HCT116 (cell line): ENCODE measurements at regions not wholly inside any gene's neighbourhood (a gene's known extent, or its start where the extent isn't known, plus 50 kb on each side); places are given as distances from the start of the nearest gene placed in this dataset.

Source experiments
- ATAC-seq: fragments of 200-7000 bp; cut with Tn5 transposase; 2 replicates; pipeline ENCODE4 v1.9.1; 2020; ENCODE audit warnings: mild to moderate bottlenecking, moderate library complexity
- BruUV-seq: library from RNA; stranded (reverse); fragments of 400-500 nt; replicated peaks from 2 replicates; lab custom pipeline; 2021; lab: Mats Ljungman, UMichigan
- CTCF ChIA-PET: fragments of 300-600 bp; sonication (Branson Sonifier 250); formaldehyde crosslinking; loops from one replicate; lab custom pipeline; 2021; ENCODE audit warnings: antibody characterized with exemption; lab: Charles Lee
- POLR2A ChIA-PET: fragments of 300-600, 350-600 bp; sonication (Branson Sonifier 250); formaldehyde crosslinking; loops from one replicate; lab custom pipeline; 2021; ENCODE audit warnings: antibody characterized with exemption; lab: Charles Lee
- RAD21 ChIA-PET, 2 experiments: fragments of 300-600 bp; sonication (Branson Sonifier 250); formaldehyde crosslinking; loops; one replicate each; lab custom pipeline; 2023; ENCODE audit warnings: low total read pairs in 2 of 2; ENCODE audit not compliant: uncharacterized antibody in 2 of 2, unreplicated experiment in 2 of 2, low non-redundant PET in 1 of 2; lab: Charles Lee
- DNase-seq: peaks from one replicate; pipeline ENCODE4 v3.0.0-alpha.2; 2010; ENCODE audit warnings: low read depth, low spot score
- H2AFZ ChIP-seq: fragments of 200-600 bp; shearing (Covaris generic), sonication (generic); 2 replicates; pipeline ENCODE4 v1.6.1; 2017; ENCODE audit warnings: low read depth, mixed run types, mixed read lengths, antibody characterized with exemption, low read length; ENCODE audit not compliant: poor library complexity, severe bottlenecking
- H3K27ac ChIP-seq: 2 replicates; pipeline ENCODE4 v1.5.1; 2012; ENCODE audit warnings: low read depth, low read length
- H3K27me3 ChIP-seq: fragments of 200-600 bp; sonication (generic); 2 replicates; pipeline ENCODE4 v1.6.1; 2016; ENCODE audit warnings: mixed run types, low read length, mixed read lengths; ENCODE audit not compliant: insufficient read depth
- H3K36me3 ChIP-seq, 2 experiments: fragments of 200-500 bp in 1 of 2; fragments of 200-600 bp in 1 of 2; sonication (Bioruptor generic) in 1 of 2; sonication (generic) in 1 of 2; 2 replicates each; pipeline versions ENCODE4 v1.5.1 to v1.6.1; 2014 to 2016; ENCODE audit warnings: low read length in 2 of 2, inconsistent platforms in 1 of 2, mixed read lengths in 1 of 2, mixed run types in 1 of 2; ENCODE audit not compliant: insufficient read depth in 2 of 2, control insufficient read depth in 1 of 2
- H3K4me1 ChIP-seq, 2 experiments: fragments of 200-600 bp in 1 of 2; sonication (generic) in 1 of 2; 2 replicates each; pipeline versions ENCODE4 v1.5.1 to v1.6.1; 2012 to 2017; ENCODE audit warnings: low read length in 2 of 2, inconsistent platforms in 1 of 2, mild to moderate bottlenecking in 1 of 2, mixed read lengths in 1 of 2, mixed run types in 1 of 2, moderate library complexity in 1 of 2; ENCODE audit not compliant: insufficient read depth in 2 of 2, control insufficient read depth in 1 of 2
- H3K4me2 ChIP-seq: fragments of 200-600 bp; sonication (generic); 2 replicates; pipeline ENCODE4 v1.6.1; 2017; ENCODE audit warnings: mixed run types, low read length, mixed read lengths
- H3K4me3 ChIP-seq, 2 experiments: fragments of 200-600 bp in 1 of 2; sonication (generic) in 1 of 2; replicated peaks in 1 of 2; 2 replicates each; pipeline ENCODE4 v1.5.1; 2011 to 2016; ENCODE audit warnings: low read length in 2 of 2, control low read depth in 1 of 2, low read depth in 1 of 2, mild to moderate bottlenecking in 1 of 2, mixed read lengths in 1 of 2, mixed run types in 1 of 2
- H3K79me2 ChIP-seq: fragments of 200-600 bp; sonication (generic); 2 replicates; pipeline ENCODE4 v1.6.1; 2017; ENCODE audit warnings: mild to moderate bottlenecking, mixed run types, low read length, moderate library complexity, mixed read lengths; ENCODE audit not compliant: insufficient read depth
- H3K9ac ChIP-seq: fragments of 200-600 bp; sonication (generic); 2 replicates; pipeline ENCODE4 v1.6.1; 2016; ENCODE audit warnings: low read length, mixed read lengths
- H3K9me2 ChIP-seq: fragments of 200-600 bp; sonication (generic), shearing (Covaris generic); 2 replicates; pipeline ENCODE4 v1.6.1; 2017; ENCODE audit warnings: mixed run types, mild to moderate bottlenecking, moderate library complexity; ENCODE audit not compliant: insufficient read depth
- H3K9me3 ChIP-seq, 2 experiments: fragments of 200-500 bp in 1 of 2; fragments of 200-600 bp in 1 of 2; sonication (Bioruptor generic) in 1 of 2; sonication (generic) in 1 of 2; 2 replicates each; pipeline ENCODE4 v1.6.1; 2014 to 2017; ENCODE audit warnings: low read length in 2 of 2, mixed read lengths in 2 of 2, inconsistent platforms in 1 of 2, low read depth in 1 of 2, mild to moderate bottlenecking in 1 of 2, mixed run types in 1 of 2, moderate library complexity in 1 of 2; ENCODE audit not compliant: control insufficient read depth in 1 of 2, insufficient read depth in 1 of 2
- H4K20me1 ChIP-seq: fragments of 200-600 bp; sonication (generic), shearing (Covaris generic); 2 replicates; pipeline ENCODE4 v1.6.1; 2017; ENCODE audit warnings: mixed run types, mild to moderate bottlenecking, moderate library complexity; ENCODE audit not compliant: insufficient read depth
- ATF3 ChIP-seq: IDR thresholded peaks from 2 replicates; pipeline ENCODE4 v1.6.1; 2012
- ELF1 ChIP-seq: IDR thresholded peaks from 2 replicates; pipeline ENCODE4 v1.6.1; 2012; ENCODE audit warnings: low read depth, borderline replicate concordance
- FOSL1 ChIP-seq: IDR thresholded peaks from 2 replicates; pipeline ENCODE4 v1.6.1; 2012; ENCODE audit warnings: low read depth
- MAX ChIP-seq: IDR thresholded peaks from 2 replicates; pipeline ENCODE4 v1.6.1; 2012
- REST ChIP-seq: IDR thresholded peaks from 2 replicates; pipeline ENCODE4 v1.6.1; 2012; ENCODE audit warnings: low read depth
- SP1 ChIP-seq: IDR thresholded peaks from 2 replicates; pipeline ENCODE4 v1.6.1; 2012; ENCODE audit warnings: low read depth
- SRF ChIP-seq: IDR thresholded peaks from 2 replicates; pipeline ENCODE4 v1.6.1; 2012; ENCODE audit warnings: low read depth
- TCF7L2 ChIP-seq: IDR thresholded peaks from 2 replicates; pipeline ENCODE4 v1.7.0; 2011; ENCODE audit warnings: borderline replicate concordance, inconsistent platforms; ENCODE audit not compliant: insufficient read depth, insufficient read length; ENCODE audit errors: extremely low read depth
- intact Hi-C: fragments of 100-400 bp; cut with micrococcal nuclease; formaldehyde crosslinking; loops from 2 replicates; pipeline ENCODE4 v1.10.0; 2022

GRCh38 chr4:23035521-23036056, 342.9 kb downstream of the GBA3 start:
- TF ChIP-seq TCF7L2 (no peak), MAX (no peak), ELF1 (no peak), SP1 (no peak), REST (no peak), SRF (no peak), ATF3 (no peak), FOSL1 (no peak)
- BruUV-seq, result no TSS peak

More at GRCh38 chr4:23035521-23036056, 342.9 kb downstream of the GBA3 start:
- DNase-seq, result no peak
- Histone ChIP-seq H3K4me1 (no peaks in the 10 kb centered on the region), H3K9ac (no peak overlapping the region), H3K4me3 (no peak overlapping the region), H4K20me1 (no peaks in the 10 kb centered on the region), H3K27ac (no peak overlapping the region), H2AFZ (no peak overlapping the region), H3K9me2 (no peaks in the 10 kb centered on the region), H3K9me3 (peaks cover 4 to 28% of the 10 kb centered on the region in 2 experiments; a peak in 2 of 4 replicates), H3K27me3 (no peaks in the 10 kb centered on the region), H3K4me2 (no peak overlapping the region), H3K36me3 (no peaks in the 10 kb centered on the region), H3K79me2 (no peaks in the 10 kb centered on the region)
- ChIA-PET RAD21 (no interaction called here), CTCF (no interaction called here), POLR2A (no interaction called here)
- ATAC-seq, result no peak
- intact Hi-C loops, result no loop called here
